Natural killer cell (primary cell): ENCODE measurements at regions not wholly inside any gene's neighbourhood (a gene's known extent, or its start where the extent isn't known, plus 50 kb on each side); places are given as distances from the start of the nearest gene placed in this dataset.

Source experiments
- ATAC-seq, 3 donors: fragments of 150-1000 bp in 2 of 3; fragments of 200-7000 bp in 1 of 3; cut with Tn5 transposase; 1 replicate in 1 of 3; 2 replicates in 2 of 3; pipeline ENCODE4 v1.10.0; 2021; ENCODE audit warnings: mild to moderate bottlenecking in 2 of 3, moderate library complexity in 2 of 3
- DNase-seq, 2 donors: peaks; one replicate each; pipeline versions ENCODE4 v3.0.0 to v3.0.0-alpha.2; 2013 to 2021; ENCODE audit warnings: mixed read lengths in 1 of 2
- H3K27ac ChIP-seq: one replicate; pipeline ENCODE4 v1.5.1; 2013; ENCODE audit warnings: mild to moderate bottlenecking, low read length
- H3K27me3 ChIP-seq: one replicate; pipeline ENCODE4 v1.6.1; 2013; ENCODE audit warnings: low read length; ENCODE audit not compliant: control insufficient read depth, insufficient read depth
- H3K36me3 ChIP-seq: one replicate; pipeline ENCODE4 v1.6.1; 2013; ENCODE audit warnings: low read length; ENCODE audit not compliant: control insufficient read depth, insufficient read depth
- H3K4me1 ChIP-seq: one replicate; pipeline ENCODE4 v1.6.1; 2013; ENCODE audit warnings: low read length; ENCODE audit not compliant: control insufficient read depth, insufficient read depth
- H3K4me3 ChIP-seq: one replicate; pipeline ENCODE4 v1.5.1; 2013; ENCODE audit warnings: low read length
- H3K9me3 ChIP-seq: one replicate; pipeline ENCODE4 v1.6.1; 2013; ENCODE audit warnings: low read length; ENCODE audit not compliant: control insufficient read depth, insufficient read depth
- H3K27ac Mint-ChIP-seq, 2 donors: one replicate each; pipeline ENCODE4 v1.8.0; 2022; ENCODE audit warnings: mild to moderate bottlenecking in 2 of 2, mixed read lengths in 2 of 2, moderate library complexity in 1 of 2
- H3K27me3 Mint-ChIP-seq, 2 donors: one replicate each; pipeline ENCODE4 v1.8.0; 2022; ENCODE audit warnings: low read depth in 2 of 2, mixed read lengths in 2 of 2
- H3K36me3 Mint-ChIP-seq: one replicate; pipeline ENCODE4 v1.8.0; 2022; ENCODE audit warnings: mixed read lengths
- H3K4me1 Mint-ChIP-seq, 2 donors: one replicate each; pipeline ENCODE4 v1.8.0; 2022; ENCODE audit warnings: mixed read lengths in 2 of 2
- H3K4me3 Mint-ChIP-seq: one replicate; pipeline ENCODE4 v1.8.0; 2022; ENCODE audit warnings: mild to moderate bottlenecking, moderate library complexity, mixed read lengths
- H3K9me3 Mint-ChIP-seq, 2 donors: one replicate each; pipeline ENCODE4 v1.8.0; 2022; ENCODE audit warnings: mixed read lengths in 2 of 2
- WGBS: methylation state at CpG from one replicate; pipeline ENCODE4 v1.1.7; 2013; ENCODE audit warnings: missing lambda C conversion rate; ENCODE audit not compliant: insufficient coverage; 5-methylcytosine and 5-hydroxymethylcytosine counted together
- intact Hi-C: fragments of 100-400 bp; cut with micrococcal nuclease; formaldehyde crosslinking; loops from one replicate; pipeline ENCODE4 v1.14.2; 2022
- TF ChIP-seq, protein P1 (sequence below): fragments of 200-600 bp; IDR thresholded peaks from one replicate; pipeline ENCODE4 v1.8.0; 2022; ENCODE audit warnings: antibody characterized with exemption

- DNase-seq (no peak), ATAC-seq (no peak)
- intact Hi-C loops: loop anchor here (5.0 kb wide), 1 partner anchor 568 kb away; no protein-coding TSS in a partner anchor
- Mint-ChIP-seq H3K4me1 (peaks cover 6 to 8% of the 10 kb centered on the region in 2 donors), H3K36me3 (no peaks in the 10 kb centered on the region), H3K27ac (no peak overlapping the region), H3K27me3 (peaks cover 33 to 42% of the 10 kb centered on the region in 2 donors), H3K9me3 (no peaks in the 10 kb centered on the region), H3K4me3 (no peak overlapping the region)
- WGBS: 95% methylated on average over 8 of the region's 9 CpGs
- no peak overlapping the region for H3K27ac ChIP-seq
- no peaks in the 10 kb centered on the region for H3K36me3 ChIP-seq
- no peaks in the 10 kb centered on the region for H3K9me3 ChIP-seq
- H3K27me3 ChIP-seq: no peaks in the 10 kb centered on the region
- peaks cover 4% of the 10 kb centered on the region for H3K4me1 ChIP-seq
- no peak overlapping the region for H3K4me3 ChIP-seq
- TF ChIP-seq, protein P1, sequence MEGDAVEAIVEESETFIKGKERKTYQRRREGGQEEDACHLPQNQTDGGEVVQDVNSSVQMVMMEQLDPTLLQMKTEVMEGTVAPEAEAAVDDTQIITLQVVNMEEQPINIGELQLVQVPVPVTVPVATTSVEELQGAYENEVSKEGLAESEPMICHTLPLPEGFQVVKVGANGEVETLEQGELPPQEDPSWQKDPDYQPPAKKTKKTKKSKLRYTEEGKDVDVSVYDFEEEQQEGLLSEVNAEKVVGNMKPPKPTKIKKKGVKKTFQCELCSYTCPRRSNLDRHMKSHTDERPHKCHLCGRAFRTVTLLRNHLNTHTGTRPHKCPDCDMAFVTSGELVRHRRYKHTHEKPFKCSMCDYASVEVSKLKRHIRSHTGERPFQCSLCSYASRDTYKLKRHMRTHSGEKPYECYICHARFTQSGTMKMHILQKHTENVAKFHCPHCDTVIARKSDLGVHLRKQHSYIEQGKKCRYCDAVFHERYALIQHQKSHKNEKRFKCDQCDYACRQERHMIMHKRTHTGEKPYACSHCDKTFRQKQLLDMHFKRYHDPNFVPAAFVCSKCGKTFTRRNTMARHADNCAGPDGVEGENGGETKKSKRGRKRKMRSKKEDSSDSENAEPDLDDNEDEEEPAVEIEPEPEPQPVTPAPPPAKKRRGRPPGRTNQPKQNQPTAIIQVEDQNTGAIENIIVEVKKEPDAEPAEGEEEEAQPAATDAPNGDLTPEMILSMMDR: no peak
Observed at GRCh38 chr1:115139381-115139780, 50.1 kb upstream of the TSPAN2 start.
